GM21737 (cell line): ENCODE measurements at regions not wholly inside any gene's neighbourhood (a gene's known extent, or its start where the extent isn't known, plus 50 kb on each side); places are given as distances from the start of the nearest gene placed in this dataset.
"Not testable (repeated sequence)": the region's sequence is repeated elsewhere in the genome, so short reads cannot be mapped to it uniquely, and the experiment has no call there.

Source experiments
- ATAC-seq: cut with Tn5 transposase; IDR thresholded peaks from one replicate; pipeline ENCODE4 v1.9.1; 2021; ENCODE audit warnings: mild to moderate bottlenecking, moderate library complexity; ENCODE audit not compliant: unreplicated experiment

DNA sequence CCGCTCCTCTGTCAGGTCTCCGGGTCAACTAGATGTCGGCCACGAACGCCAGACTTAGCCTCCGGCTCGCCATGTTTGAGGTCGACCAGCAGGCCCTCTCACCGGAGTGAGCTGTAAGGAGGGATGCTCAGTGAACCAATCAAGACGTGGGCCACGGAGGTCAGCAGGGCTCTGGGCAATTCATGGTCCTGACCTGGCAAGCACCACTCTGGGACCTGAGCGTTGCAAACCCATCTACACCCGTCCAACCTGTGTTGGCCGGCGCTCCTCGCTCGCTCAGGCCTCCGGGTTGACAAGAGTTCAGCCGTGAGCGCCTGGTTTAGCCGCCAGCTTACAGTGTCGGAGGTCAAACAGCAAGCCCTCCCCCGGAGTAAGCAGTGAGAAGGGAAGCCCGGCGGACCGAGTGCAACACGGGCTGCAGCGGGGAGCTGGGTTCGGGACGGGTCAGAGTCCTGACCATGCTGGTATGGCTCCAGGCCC lies 1361.9 kb downstream of the UQCRFS1 start:
- no peak for ATAC-seq

DNA sequence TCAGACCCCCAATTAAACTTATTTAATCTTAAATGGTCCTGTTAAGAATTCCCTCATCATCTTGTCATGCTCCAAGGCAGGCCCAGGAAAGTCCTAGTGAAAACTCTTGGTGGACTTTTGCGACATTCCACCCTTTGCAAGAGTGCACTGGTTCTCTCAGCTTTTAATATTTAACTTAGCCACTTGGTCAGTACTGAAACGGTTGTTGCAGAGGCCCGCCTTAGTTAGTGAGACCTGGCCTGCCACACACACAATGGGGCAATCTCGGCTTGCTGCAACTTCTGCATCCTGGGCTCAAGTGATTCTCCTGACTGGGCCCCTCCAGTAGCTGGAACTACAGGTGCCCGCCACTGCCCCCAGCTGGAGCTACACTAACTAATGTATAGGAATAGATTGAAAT lies 1366.0 kb downstream of the UQCRFS1 start:
- ATAC-seq = no peak

DNA sequence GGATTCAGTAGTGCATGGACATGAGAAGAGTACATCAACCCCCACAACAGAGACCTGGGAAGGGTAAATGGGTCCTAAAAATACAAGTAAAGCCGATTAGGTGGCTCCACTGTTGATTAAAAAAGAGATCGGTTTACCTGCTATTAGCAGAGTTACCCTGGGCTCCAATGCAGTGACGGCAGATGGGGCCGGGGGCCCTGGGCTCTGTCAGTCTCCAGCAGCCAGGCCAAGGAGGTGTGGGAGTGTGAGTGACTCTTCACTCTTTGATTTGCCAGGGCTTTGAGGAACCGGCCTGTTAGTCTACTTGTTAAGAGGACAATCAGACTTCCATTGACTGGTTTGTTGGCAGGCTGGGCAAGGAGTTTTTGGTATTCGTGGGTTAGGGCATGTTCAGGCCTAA lies 1368.7 kb downstream of the UQCRFS1 start:
- ATAC-seq = no peak

GRCh38 chr19:27843861-27844260 lies 1369.1 kb downstream of the UQCRFS1 start:
- ATAC-seq = no peak

GRCh38 chr19:27833031-27833430 lies 1379.9 kb downstream of the UQCRFS1 start:
- no peak for ATAC-seq

DNA sequence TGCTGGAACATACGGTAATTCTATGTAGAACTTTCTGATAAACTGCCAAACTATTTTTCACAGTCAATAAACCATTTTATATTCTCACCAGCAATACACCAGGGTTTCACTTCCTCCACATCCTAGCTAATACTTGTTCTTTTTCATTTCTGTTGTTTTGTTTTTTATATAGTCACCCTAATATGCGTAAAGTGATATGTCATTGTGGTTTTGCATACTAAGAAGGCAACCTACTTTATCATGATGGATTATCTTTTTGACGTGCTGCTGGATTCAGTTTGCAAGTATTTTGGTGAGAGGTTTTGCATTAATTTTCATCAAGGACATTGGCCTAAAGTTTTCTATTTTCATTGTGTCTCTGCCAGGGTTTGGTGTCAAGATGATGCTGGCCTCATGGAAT lies 1384.1 kb downstream of the UQCRFS1 start:
- ATAC-seq = no peak

- no peak for ATAC-seq
These were observed 1388.8 kb downstream of the UQCRFS1 start for GRCh38 chr19:27824108-27824507.

GRCh38 chr19:27822336-27822735 lies 1390.6 kb downstream of the UQCRFS1 start:
- ATAC-seq = no peak

- no peak for ATAC-seq
These were observed 1391.4 kb downstream of the UQCRFS1 start for GRCh38 chr19:27821418-27822018.

GRCh38 chr19:27815985-27816384 lies 1397.0 kb downstream of the UQCRFS1 start:
- no peak for ATAC-seq

DNA sequence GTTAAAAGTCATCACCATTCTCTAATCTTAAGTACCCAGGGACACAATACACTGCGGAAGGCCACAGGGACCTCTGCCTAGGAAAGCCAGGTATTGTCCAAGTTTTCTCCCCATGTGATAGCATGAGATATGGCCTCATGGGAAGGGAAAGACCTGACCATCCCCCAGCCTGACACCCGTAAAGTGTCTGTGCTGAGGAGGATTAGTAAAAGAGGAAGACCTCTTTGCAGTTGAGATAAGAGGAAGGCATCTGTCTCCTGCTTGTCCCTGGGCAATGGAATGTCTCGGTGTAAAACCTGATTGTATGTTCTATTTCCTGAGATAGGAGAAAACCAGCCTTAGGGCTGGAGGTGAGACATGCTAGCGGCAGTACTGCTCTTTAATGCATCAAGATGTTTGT lies 1398.1 kb downstream of the UQCRFS1 start:
- ATAC-seq = not testable (repeated sequence)

- ATAC-seq = not testable (repeated sequence)
These were observed 1398.7 kb downstream of the UQCRFS1 start for GRCh38 chr19:27814274-27814673.

GRCh38 chr19:27806471-27807070 lies 1406.4 kb downstream of the UQCRFS1 start:
- no peak for ATAC-seq

DNA sequence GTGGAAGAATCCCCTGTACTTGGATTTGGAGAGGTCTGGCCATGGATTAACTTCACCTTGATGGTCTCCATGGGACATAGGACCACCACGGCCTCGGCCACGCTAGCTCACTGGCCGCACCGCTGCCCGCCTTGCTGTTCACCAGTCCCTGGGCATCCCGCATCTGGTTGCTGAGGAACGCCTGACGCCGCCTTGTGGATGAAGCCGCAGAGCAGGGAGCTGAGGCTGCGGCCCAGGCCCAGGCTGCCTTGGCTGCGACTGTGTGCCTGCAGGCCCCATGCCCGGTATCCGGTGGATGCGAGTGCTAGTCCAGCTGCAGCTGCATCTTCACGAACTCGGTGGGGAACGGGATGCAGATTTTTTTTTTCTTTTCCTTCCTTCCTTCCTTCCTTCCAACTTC lies 1407.1 kb downstream of the UQCRFS1 start:
- ATAC-seq = no peak

DNA sequence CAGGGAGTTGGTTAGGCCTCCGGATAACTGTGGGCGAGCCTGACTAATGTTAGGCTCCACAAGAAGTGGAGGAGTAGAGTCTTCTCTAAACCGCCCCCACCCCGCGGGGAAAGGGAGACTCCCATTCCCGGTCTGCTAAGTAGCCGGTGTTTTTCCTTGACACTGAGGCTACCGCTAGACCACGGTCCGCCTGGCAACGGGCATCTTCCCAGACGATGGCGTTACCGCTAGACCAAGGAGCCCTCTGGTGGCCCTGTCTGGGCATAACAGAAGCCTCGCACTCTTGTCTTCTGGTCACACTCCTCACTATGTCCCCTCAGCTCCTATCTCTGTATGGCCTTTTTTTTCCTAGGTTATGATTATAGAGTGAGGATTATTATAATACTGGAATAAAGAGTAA lies 1410.7 kb downstream of the UQCRFS1 start:
- ATAC-seq = not testable (repeated sequence)

DNA sequence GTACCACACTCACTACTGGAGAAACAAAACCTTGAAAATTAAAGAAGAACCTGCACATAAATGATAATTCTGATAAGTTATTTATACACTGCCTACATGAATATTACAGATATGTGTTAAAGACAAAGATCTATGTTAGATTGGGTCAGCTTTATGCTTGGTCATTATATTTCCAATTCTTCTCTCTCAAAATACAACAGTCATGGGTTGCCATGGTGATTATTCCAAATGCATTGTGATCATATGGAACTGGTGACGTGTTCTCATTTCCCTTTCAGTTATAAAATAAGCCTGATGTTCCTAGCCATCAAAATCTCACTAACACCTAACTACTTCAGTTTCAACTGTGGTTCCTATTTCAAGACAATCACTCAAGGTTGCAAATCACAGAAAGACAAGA lies 1416.4 kb downstream of the UQCRFS1 start:
- ATAC-seq = no peak

GRCh38 chr19:27796073-27796472 lies 1416.9 kb downstream of the UQCRFS1 start:
- no peak for ATAC-seq

DNA sequence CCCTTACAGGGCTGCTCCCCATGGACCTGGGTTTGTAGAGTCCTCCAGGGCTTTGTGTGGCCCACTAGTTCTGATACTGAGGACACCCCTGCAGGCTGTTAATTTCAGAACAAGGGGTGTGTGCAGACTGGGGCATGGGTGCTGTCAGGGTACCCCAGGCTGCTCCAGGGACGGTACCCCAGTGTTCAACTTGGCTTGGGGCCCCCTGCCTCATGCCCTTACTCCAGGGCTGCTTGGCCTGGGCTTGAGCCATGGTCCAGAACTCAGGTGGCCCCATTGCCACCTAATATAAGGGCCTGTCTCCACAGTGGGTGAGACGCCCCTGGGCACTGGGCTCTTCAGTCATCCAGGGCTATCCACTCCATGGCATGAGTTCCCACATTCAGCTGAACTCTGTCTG lies 1417.6 kb downstream of the UQCRFS1 start:
- no peak for ATAC-seq

DNA sequence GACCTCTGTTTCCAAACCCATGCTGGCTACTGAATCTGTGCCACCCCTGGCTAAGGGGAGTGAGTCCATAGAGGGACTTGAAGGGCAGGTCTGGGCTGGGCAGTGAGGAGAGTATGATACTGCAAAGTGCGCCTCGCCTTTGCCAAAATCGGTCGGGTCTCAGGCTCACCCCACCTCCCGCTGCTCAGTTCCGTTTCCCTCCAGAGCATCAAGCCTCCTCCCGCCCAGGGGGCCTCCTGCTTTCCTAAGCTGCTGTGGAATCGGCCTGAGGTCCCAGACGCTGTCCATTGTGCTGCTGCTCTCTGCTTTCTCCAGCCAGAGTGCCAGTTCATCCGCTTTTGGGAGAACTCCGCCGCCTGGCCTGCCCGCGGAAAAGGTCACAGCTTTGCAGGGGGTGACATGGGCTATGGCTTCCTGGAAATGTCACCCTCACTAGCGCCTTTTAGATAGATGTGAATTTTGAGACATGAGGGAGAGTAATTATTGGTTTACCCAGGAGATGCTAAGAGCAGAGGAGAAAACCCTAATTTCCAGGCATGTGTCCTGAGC lies 1418.4 kb downstream of the UQCRFS1 start:
- ATAC-seq = no peak

DNA sequence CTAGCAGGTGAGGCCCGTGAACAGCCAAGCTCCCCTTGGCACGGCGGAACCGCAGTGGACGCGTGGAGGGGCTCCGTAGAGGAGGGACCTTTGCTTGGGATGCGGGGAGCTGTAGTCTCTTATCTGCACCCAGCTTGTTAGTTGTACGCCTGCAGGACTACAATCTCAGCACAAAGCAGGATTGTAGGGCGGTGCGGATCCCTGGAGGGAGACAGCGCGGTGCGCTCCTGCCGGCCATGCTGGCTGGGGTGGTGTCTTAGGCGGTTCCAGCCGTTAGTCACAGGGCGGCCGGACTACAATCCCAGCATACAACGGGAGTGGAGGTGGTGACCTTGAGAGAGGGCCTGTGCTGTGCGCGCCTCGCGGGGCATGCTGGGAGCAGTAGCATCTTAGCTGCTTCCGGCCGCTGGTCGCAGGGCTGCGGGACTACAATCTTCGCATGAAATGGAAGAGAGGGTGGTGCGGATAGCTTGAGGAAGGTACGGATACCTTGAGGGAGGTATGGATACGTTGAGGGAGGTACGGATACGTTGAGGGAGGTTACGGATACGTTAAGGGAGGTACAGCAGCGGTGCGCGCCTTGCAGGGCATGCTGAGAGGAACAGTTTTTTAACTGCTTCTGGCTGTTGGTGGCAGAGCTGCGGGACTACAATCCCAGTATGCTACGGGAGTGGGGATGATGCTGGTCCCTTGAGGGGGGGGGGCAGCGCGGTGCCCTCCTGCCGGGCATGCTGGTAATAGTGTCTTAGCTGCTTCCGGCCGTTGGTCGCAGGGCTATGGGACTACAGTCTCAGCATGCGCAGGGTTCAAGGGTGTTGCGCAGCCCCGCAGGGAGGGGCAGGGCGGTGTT lies 1419.1 kb downstream of the UQCRFS1 start:
- peak; percentile 88 for ATAC-seq

GRCh38 chr19:27793128-27793643 lies 1419.8 kb downstream of the UQCRFS1 start:
- peak; percentile 79 for ATAC-seq
